Heart right ventricle (tissue), 16 donors: ENCODE measurements at regions not wholly inside any gene's neighbourhood (a gene's known extent, or its start where the extent isn't known, plus 50 kb on each side); places are given as distances from the start of the nearest gene placed in this dataset.

Source experiments
- ATAC-seq, 8 donors: fragments of 200-7000 bp; cut with Tn5 transposase; one replicate each; pipeline ENCODE4 v1.9.1; 2020; ENCODE audit warnings: mild to moderate bottlenecking in 8 of 8, moderate library complexity in 8 of 8, moderate number of reproducible peaks in 1 of 8
- DNase-seq, 2 donors: peaks; one replicate each; pipeline ENCODE4 v3.0.0-alpha.2; 2020
- H3K27ac ChIP-seq, 10 donors: fragments of 200-600 bp; sonication (generic) in 2 of 10; one replicate each; pipeline versions ENCODE4 v1.5.0 to v1.8.0; 2020 to 2022; ENCODE audit warnings: mild to moderate bottlenecking in 3 of 10
- H3K27me3 ChIP-seq, 7 donors: fragments of 200-600 bp; one replicate each; pipeline ENCODE4 v1.8.0; 2021 to 2022; ENCODE audit warnings: mild to moderate bottlenecking in 2 of 7
- H3K36me3 ChIP-seq, 9 donors: fragments of 200-600 bp; sonication (generic) in 1 of 9; one replicate each; pipeline versions ENCODE4 v1.5.0 to v1.8.0; 2020 to 2022; ENCODE audit warnings: mild to moderate bottlenecking in 2 of 9
- H3K4me1 ChIP-seq, 9 donors: fragments of 200-600 bp; sonication (generic) in 1 of 9; one replicate each; pipeline versions ENCODE4 v1.5.0 to v1.8.0; 2020 to 2022; ENCODE audit warnings: mild to moderate bottlenecking in 4 of 9
- H3K4me3 ChIP-seq, 10 donors: fragments of 200-600 bp; sonication (generic) in 2 of 10; one replicate each; pipeline versions ENCODE4 v1.5.0 to v1.8.0; 2020 to 2022; ENCODE audit warnings: mild to moderate bottlenecking in 7 of 10, moderate library complexity in 2 of 10
- H3K9me3 ChIP-seq, 11 donors: fragments of 200-600 bp in 10 of 11; sonication (generic) in 2 of 11; one replicate each; pipeline versions ENCODE4 v1.5.0 to v1.8.0; 2013 to 2022; ENCODE audit warnings: mild to moderate bottlenecking in 2 of 11, control low read depth in 1 of 11, moderate library complexity in 1 of 11
- WGBS, 2 donors: extraction: QIAGEN DNeasy Blood & Tissue Kit; methylation state at CpG; one replicate each; pipeline ENCODE4 v1.1.7; 2013; ENCODE audit warnings: inconsistent platforms in 1 of 2; 5-methylcytosine and 5-hydroxymethylcytosine counted together
- intact Hi-C, 10 donors: fragments of 100-400 bp; cut with DNase I; formaldehyde crosslinking; loops; one replicate each; pipeline versions ENCODE4 v1.11.1 to v1.14.2; 2022
- TF ChIP-seq, protein P1 (sequence below), 9 donors: fragments of 200-600 bp; sonication (generic) in 2 of 9; IDR thresholded peaks; one replicate each; pipeline versions ENCODE4 v1.5.0 to v1.8.0; 2021 to 2022; ENCODE audit warnings: antibody characterized with exemption in 9 of 9, mild to moderate bottlenecking in 5 of 9, moderate library complexity in 1 of 9
- donor health status: Arrhythmogenic right ventricular cardiomyopathy.
- donor health status: ischemic (EF 13 %, LVEDD 7.1; RV severe dilation, severe dysfunction).
- donor health status: healthy with polysubstance abuse.
- donor health status: DM: no; HTN: yes; CAD: no.
- donor health status: DM: no; HTN: no; CAD: no.
- donor health status: ischemic (EF 25% LVEDD 6.9; RV normal size, moderate dysfunction).
- donor health status: ischemic (EF 25% LVEDD 5.7; RV mildly dilated, moderate dysfunction).
- donor health status: healthy.
- donor health status: DM: yes; HTN: yes; CAD: no.
- donor health status: Ischemic cardiomyopathy.
- donor health status: ischemic (EF 35%, LVEDD 5.7; RV mildly dilated, moderate dysfunction).
- donor health status: nonischemic (EF 11% LVEDD 7.7; RV severe dilation, severe dysfunction).
- donor health status: DM: yes; HTN: yes; CAD: no.
- donor health status: PGD.
- donor health status: ischemic (EF 29% LVEDD 5.4; RV normal size, mild dysfunction).
- donor health status: nonischemic (EF 23%, LVEDD 6.1; RV moderate dilation, normal function).

DNA sequence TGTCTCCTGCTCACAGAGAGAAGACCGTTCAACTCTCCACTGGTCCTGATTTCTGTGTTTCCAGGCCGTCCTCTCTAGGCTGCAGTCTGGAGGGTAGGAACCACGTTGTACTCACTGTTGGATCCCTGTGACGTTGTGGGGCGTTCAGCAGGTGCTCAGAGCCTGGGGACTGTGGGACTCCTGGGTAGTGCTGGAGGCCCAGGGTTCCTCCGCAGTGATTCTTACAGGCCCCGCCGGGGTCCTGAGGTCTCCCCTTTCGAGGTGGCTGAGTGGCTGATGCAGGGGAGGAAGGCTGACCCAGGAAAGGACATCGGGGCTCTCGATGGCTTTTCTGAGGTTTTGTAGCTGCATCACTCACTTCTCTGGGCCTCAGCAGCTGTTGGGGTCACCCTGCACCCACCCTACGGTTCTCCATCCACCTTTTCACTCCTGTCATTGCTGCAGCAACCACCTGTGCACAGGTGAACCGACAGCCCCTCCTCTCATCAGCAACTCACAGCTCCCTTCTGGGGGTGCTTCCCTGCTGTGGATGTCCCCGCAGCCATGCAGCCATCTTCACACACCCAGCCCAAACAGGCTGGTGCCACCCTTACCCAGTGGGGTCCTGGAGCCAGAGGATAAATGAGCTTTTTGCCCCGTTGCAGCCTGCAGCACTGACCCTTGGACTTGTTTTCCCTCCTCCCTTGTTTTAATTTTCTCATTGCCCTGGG lies 169.6 kb upstream of the HDAC4 start:
- no peak overlapping the region for H3K27ac ChIP-seq
- intact Hi-C loops = no loop called here
- ATAC-seq = no peak
- DNase-seq = no peak
- TF ChIP-seq, protein P1, sequence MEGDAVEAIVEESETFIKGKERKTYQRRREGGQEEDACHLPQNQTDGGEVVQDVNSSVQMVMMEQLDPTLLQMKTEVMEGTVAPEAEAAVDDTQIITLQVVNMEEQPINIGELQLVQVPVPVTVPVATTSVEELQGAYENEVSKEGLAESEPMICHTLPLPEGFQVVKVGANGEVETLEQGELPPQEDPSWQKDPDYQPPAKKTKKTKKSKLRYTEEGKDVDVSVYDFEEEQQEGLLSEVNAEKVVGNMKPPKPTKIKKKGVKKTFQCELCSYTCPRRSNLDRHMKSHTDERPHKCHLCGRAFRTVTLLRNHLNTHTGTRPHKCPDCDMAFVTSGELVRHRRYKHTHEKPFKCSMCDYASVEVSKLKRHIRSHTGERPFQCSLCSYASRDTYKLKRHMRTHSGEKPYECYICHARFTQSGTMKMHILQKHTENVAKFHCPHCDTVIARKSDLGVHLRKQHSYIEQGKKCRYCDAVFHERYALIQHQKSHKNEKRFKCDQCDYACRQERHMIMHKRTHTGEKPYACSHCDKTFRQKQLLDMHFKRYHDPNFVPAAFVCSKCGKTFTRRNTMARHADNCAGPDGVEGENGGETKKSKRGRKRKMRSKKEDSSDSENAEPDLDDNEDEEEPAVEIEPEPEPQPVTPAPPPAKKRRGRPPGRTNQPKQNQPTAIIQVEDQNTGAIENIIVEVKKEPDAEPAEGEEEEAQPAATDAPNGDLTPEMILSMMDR (IDR thresholded peaks at IDR 0.05) = no peak
- WGBS, 2 donors = 76 to 79% methylated on average over 15 of the region's 15 CpGs
- H3K36me3 ChIP-seq = no peaks in the 10 kb centered on the region
- H3K9me3 ChIP-seq = no peaks in the 10 kb centered on the region
- H3K27me3 ChIP-seq = peaks cover 7 to 71% (median 37%) of the 10 kb centered on the region in 7 donors
- no peak overlapping the region for H3K4me3 ChIP-seq
- H3K4me1 ChIP-seq = no peaks in the 10 kb centered on the region

GRCh38 chr2:239569401-239570090 lies 168.7 kb upstream of the HDAC4 start:
- DNase-seq (no peak), ATAC-seq (no peak)
- Histone ChIP-seq H3K9me3 (no peaks in the 10 kb centered on the region), H3K36me3 (no peaks in the 10 kb centered on the region), H3K27me3 (peaks cover 7 to 71% (median 35%) of the 10 kb centered on the region in 7 donors), H3K4me1 (no peaks in the 10 kb centered on the region), H3K27ac (no peak overlapping the region), H3K4me3 (no peak overlapping the region)
- TF ChIP-seq, protein P1 (IDR thresholded peaks at IDR 0.05) = no peak
- intact Hi-C loops = no loop called here
- 79 to 82% methylated on average over 24 of the region's 24 CpGs for WGBS, 2 donors

DNA sequence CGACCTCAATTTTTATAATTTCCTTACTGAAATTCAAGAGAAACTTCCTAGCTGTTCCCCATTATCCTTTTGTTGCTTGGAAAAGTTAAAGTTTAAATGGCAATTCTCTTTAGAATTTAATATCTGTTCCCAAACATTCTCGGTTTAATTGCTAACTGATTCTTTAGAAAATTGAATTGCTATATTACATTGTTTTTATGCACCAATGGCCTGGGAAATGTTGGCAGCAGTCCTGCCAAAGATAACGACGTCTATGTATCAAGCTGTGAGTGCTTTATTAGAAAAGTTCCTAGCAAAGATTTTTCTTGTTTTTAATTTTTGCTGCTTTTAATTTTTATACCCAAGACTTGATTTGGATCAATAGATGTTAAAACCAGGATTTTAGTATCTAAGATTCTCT lies 167.8 kb upstream of the HDAC4 start:
- intact Hi-C loops = no loop called here
- Histone ChIP-seq H3K36me3 (no peaks in the 10 kb centered on the region), H3K27ac (no peak overlapping the region), H3K4me1 (no peaks in the 10 kb centered on the region), H3K9me3 (no peaks in the 10 kb centered on the region), H3K4me3 (no peak overlapping the region), H3K27me3 (peaks cover 7 to 70% (median 42%) of the 10 kb centered on the region in 7 donors)
- DNase-seq = no peak
- no peak for ATAC-seq
- TF ChIP-seq, protein P1 (IDR thresholded peaks at IDR 0.05) = no peak
- 39 to 48% methylated on average over 4 of the region's 4 CpGs for WGBS, 2 donors

DNA sequence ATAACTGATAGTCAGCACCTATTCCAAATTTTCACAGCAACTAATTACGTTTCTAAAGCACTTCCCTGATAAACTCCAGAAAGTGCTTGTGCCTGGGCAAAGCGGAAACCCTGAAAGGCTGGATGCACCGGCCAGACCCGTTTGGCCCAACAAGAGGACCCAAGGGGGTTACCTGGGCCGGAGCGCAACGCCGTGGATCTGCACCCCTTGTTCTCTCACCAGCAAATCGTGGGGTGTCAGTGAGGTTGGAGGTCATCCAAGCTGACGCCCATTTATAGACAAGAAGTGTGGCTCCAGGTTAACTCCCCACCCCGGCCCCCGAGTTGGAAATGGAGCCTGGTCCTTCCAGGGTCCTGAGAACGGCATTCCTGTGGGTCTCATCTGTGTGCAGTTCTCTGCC lies 167.0 kb upstream of the HDAC4 start:
- 84 to 90% methylated on average over 13 of the region's 13 CpGs for WGBS, 2 donors
- TF ChIP-seq, protein P1 (IDR thresholded peaks at IDR 0.05) = no peak
- H3K27me3 ChIP-seq = peaks cover 7 to 72% (median 50%) of the 10 kb centered on the region in 7 donors
- no peaks in the 10 kb centered on the region for H3K9me3 ChIP-seq
- H3K36me3 ChIP-seq = no peaks in the 10 kb centered on the region
- H3K4me1 ChIP-seq = no peaks in the 10 kb centered on the region
- H3K27ac ChIP-seq = no peak overlapping the region
- ATAC-seq (no peak), DNase-seq (no peak)
- intact Hi-C loops = no loop called here
- H3K4me3 ChIP-seq = no peak overlapping the region
